H9 (cell line): ENCODE measurements at regions not wholly inside any gene's neighbourhood (a gene's known extent, or its start where the extent isn't known, plus 50 kb on each side); places are given as distances from the start of the nearest gene placed in this dataset.

ENCODE experiments used
- DNase-seq: peaks from one replicate; pipeline ENCODE4 v3.0.0-alpha.2; 2017
- H2AFZ ChIP-seq: one replicate; pipeline ENCODE4 v1.6.1; 2013; ENCODE audit warnings: mild to moderate bottlenecking, low read length, control low read depth, moderate library complexity
- H2AK5ac ChIP-seq: 2 replicates; pipeline ENCODE4 v1.6.1; 2013; ENCODE audit warnings: low read length, control low read depth, mixed read lengths; ENCODE audit not compliant: insufficient read length
- H2BK120ac ChIP-seq: one replicate; pipeline ENCODE4 v1.6.1; 2013; ENCODE audit warnings: low read depth, mild to moderate bottlenecking, low read length, control low read depth, inconsistent platforms; ENCODE audit not compliant: poor library complexity, severe bottlenecking
- H2BK12ac ChIP-seq: 2 replicates; pipeline ENCODE4 v1.6.1; 2013; ENCODE audit warnings: low read length, control low read depth, mixed read lengths, low read depth; ENCODE audit not compliant: insufficient read length
- H2BK15ac ChIP-seq: 2 replicates; pipeline ENCODE4 v1.6.1; 2013; ENCODE audit warnings: low read depth, low read length, control low read depth
- H2BK20ac ChIP-seq: one replicate; pipeline ENCODE4 v1.6.1; 2013; ENCODE audit warnings: low read depth, mild to moderate bottlenecking, low read length, control low read depth, inconsistent platforms; ENCODE audit not compliant: poor library complexity, severe bottlenecking
- H2BK5ac ChIP-seq: 2 replicates; pipeline ENCODE4 v1.6.1; 2013; ENCODE audit warnings: low read length, control low read depth, mixed read lengths; ENCODE audit not compliant: insufficient read length
- H3K14ac ChIP-seq: 2 replicates; pipeline ENCODE4 v1.6.1; 2013; ENCODE audit warnings: low read length, control low read depth; ENCODE audit not compliant: insufficient read depth
- H3K18ac ChIP-seq: 2 replicates; pipeline ENCODE4 v1.6.1; 2013; ENCODE audit warnings: low read depth, mild to moderate bottlenecking, mixed read lengths, low read length, control low read depth; ENCODE audit not compliant: insufficient read length
- H3K23ac ChIP-seq: 2 replicates; pipeline ENCODE4 v1.6.1; 2013; ENCODE audit warnings: low read length, control low read depth, mixed read lengths, low read depth; ENCODE audit not compliant: insufficient read length
- H3K23me2 ChIP-seq: 2 replicates; pipeline ENCODE4 v1.6.1; 2013; ENCODE audit warnings: low read depth, mild to moderate bottlenecking, mixed read lengths, low read length, control low read depth; ENCODE audit not compliant: insufficient read length, poor library complexity, severe bottlenecking
- H3K27ac ChIP-seq: 2 replicates; pipeline ENCODE4 v1.5.1; 2013; ENCODE audit warnings: low read length, control low read depth, mixed read lengths, low read depth; ENCODE audit not compliant: insufficient read length
- H3K27me3 ChIP-seq: 2 replicates; pipeline ENCODE4 v1.6.1; 2013; ENCODE audit warnings: low read length, control low read depth, inconsistent platforms; ENCODE audit not compliant: insufficient read depth
- H3K4ac ChIP-seq: 2 replicates; pipeline ENCODE4 v1.6.1; 2013; ENCODE audit warnings: low read depth, mild to moderate bottlenecking, control low read depth, inconsistent platforms, low read length, moderate library complexity
- H3K4me1 ChIP-seq: 2 replicates; pipeline ENCODE4 v1.6.1; 2013; ENCODE audit warnings: low read length, control low read depth, inconsistent platforms; ENCODE audit not compliant: insufficient read depth
- H3K4me2 ChIP-seq: 2 replicates; pipeline ENCODE4 v1.6.1; 2013; ENCODE audit warnings: low read length, control low read depth, mixed read lengths; ENCODE audit not compliant: insufficient read length, insufficient read depth
- H3K56ac ChIP-seq: 2 replicates; pipeline ENCODE4 v1.6.1; 2013; ENCODE audit warnings: low read depth, mild to moderate bottlenecking, mixed read lengths, low read length, control low read depth; ENCODE audit not compliant: insufficient read length
- H3K79me1 ChIP-seq: 2 replicates; pipeline ENCODE4 v1.6.1; 2013; ENCODE audit warnings: low read depth, mild to moderate bottlenecking, moderate library complexity, low read length, control low read depth, inconsistent platforms; ENCODE audit not compliant: insufficient read depth, poor library complexity, severe bottlenecking
- H3K79me2 ChIP-seq: 2 replicates; pipeline ENCODE4 v1.6.1; 2013; ENCODE audit warnings: low read length, control low read depth, inconsistent platforms; ENCODE audit not compliant: insufficient read depth
- H3K9ac ChIP-seq: 2 replicates; pipeline ENCODE4 v1.6.1; 2013; ENCODE audit warnings: low read length, control low read depth, mixed read lengths; ENCODE audit not compliant: insufficient read length; ENCODE audit errors: extremely low read depth
- H3K9me3 ChIP-seq: one replicate; pipeline ENCODE4 v1.6.1; 2013; ENCODE audit warnings: low read depth, low read length, inconsistent platforms; ENCODE audit not compliant: control insufficient read depth
- H3T11ph ChIP-seq: one replicate; pipeline ENCODE4 v1.6.1; 2013; ENCODE audit warnings: mild to moderate bottlenecking, low read length, control low read depth, inconsistent platforms
- H4K20me1 ChIP-seq: one replicate; pipeline ENCODE4 v1.6.1; 2013; ENCODE audit not compliant: control insufficient read depth, insufficient read length, insufficient read depth
- H4K5ac ChIP-seq: 2 replicates; pipeline ENCODE4 v1.6.1; 2013; ENCODE audit warnings: low read depth, mild to moderate bottlenecking, mixed read lengths, low read length, control low read depth; ENCODE audit not compliant: insufficient read length
- H4K8ac ChIP-seq: replicated peaks from 2 replicates; pipeline ENCODE4 v1.6.1; 2013; ENCODE audit warnings: low read length, control low read depth, mixed read lengths, low read depth; ENCODE audit not compliant: insufficient read length
- H4K91ac ChIP-seq: 2 replicates; pipeline ENCODE4 v1.6.1; 2013; ENCODE audit warnings: low read depth, mild to moderate bottlenecking, moderate library complexity, mixed read lengths, low read length, control low read depth; ENCODE audit not compliant: insufficient read length
- H3K27ac Mint-ChIP-seq, 3 experiments: 2 replicates in 2 of 3; 3 replicates in 1 of 3; pipeline ENCODE4 v1.8.0; 2020 to 2021; ENCODE audit warnings: mixed read lengths in 3 of 3, mild to moderate bottlenecking in 1 of 3, moderate library complexity in 1 of 3
- H3K27me3 Mint-ChIP-seq: 2 replicates; pipeline ENCODE4 v1.8.0; 2021; ENCODE audit warnings: low read depth, mild to moderate bottlenecking, moderate library complexity, mixed read lengths
- H3K36me3 Mint-ChIP-seq, 3 experiments: 2 replicates in 2 of 3; 3 replicates in 1 of 3; pipeline ENCODE4 v1.8.0; 2020 to 2021; ENCODE audit warnings: low read depth in 3 of 3, mixed read lengths in 3 of 3; ENCODE audit not compliant: insufficient read depth in 1 of 3
- H3K4me1 Mint-ChIP-seq, 2 experiments: 2 replicates each; pipeline ENCODE4 v1.8.0; 2020; ENCODE audit warnings: mixed read lengths in 2 of 2
- H3K4me3 Mint-ChIP-seq, 2 experiments: 2 replicates in 1 of 2; 3 replicates in 1 of 2; pipeline ENCODE4 v1.8.0; 2020 to 2021; ENCODE audit warnings: mild to moderate bottlenecking in 2 of 2, mixed read lengths in 2 of 2, moderate library complexity in 1 of 2
- H3K9me3 Mint-ChIP-seq, 2 experiments: 2 replicates in 1 of 2; 3 replicates in 1 of 2; pipeline ENCODE4 v1.8.0; 2020; ENCODE audit warnings: mild to moderate bottlenecking in 2 of 2, mixed read lengths in 2 of 2, moderate library complexity in 1 of 2
- WGBS: extraction: QIAGEN DNeasy Blood & Tissue Kit; methylation state at CpG from one replicate; pipeline ENCODE4 v1.1.7; 2013; ENCODE audit warnings: missing lambda C conversion rate, low lambda C conversion rate, mixed read lengths; ENCODE audit not compliant: insufficient read length; ENCODE audit errors: extremely low coverage; 5-methylcytosine and 5-hydroxymethylcytosine counted together
- TF ChIP-seq, protein P1 (sequence below): fragments of 200-600 bp; sonication (generic); conservative IDR thresholded peaks from 3 replicates; pipeline ENCODE4 v1.8.0; 2021; ENCODE audit warnings: antibody characterized with exemption, mild to moderate bottlenecking

DNA sequence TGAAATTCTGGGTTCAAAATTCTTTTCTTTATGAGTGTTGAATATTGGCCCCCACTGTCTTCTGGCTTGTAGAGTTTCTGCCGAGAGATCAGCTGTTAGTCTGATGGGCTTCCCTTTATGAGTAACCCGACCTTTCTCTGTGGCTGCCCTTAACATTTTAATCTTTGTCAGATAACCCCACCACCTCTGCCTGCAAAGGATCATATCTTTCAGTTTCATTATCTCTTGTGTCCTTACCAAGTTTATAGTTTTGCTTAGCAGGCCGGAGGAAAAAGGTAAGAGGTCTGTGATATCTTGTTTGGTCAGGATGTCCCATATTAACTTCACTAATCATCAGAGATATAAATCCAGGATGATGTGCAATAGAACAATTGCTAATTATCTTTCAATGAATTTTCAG lies 970.2 kb upstream of the TYRP1 start:
- Histone ChIP-seq H3K23ac (no peak overlapping the region), H3K56ac (no peak overlapping the region), H3K79me2 (no peaks in the 10 kb centered on the region), H4K8ac (no peak overlapping the region), H2BK120ac (no peak overlapping the region), H3K27ac (no peak overlapping the region), H3K18ac (no peak overlapping the region), H3K9me3 (no peaks in the 10 kb centered on the region), H3K79me1 (no peaks in the 10 kb centered on the region), H3K14ac (no peak overlapping the region), H4K20me1 (no peaks in the 10 kb centered on the region), H3K4me2 (no peak overlapping the region), H2AFZ (no peak overlapping the region), H3K4ac (no peak overlapping the region), H2BK5ac (no peak overlapping the region), H2BK20ac (no peak overlapping the region), H4K91ac (no peak overlapping the region), H3T11ph (no peak overlapping the region), H2AK5ac (no peak overlapping the region), H3K23me2 (no peaks in the 10 kb centered on the region), H3K9ac (no peak overlapping the region), H2BK12ac (no peak overlapping the region), H4K5ac (no peak overlapping the region), H3K4me1 (no peaks in the 10 kb centered on the region), H3K27me3 (no peaks in the 10 kb centered on the region), H2BK15ac (no peak overlapping the region)
- no peak overlapping the region for H3K27ac Mint-ChIP-seq
- DNase-seq: no peak
- TF ChIP-seq, protein P1, sequence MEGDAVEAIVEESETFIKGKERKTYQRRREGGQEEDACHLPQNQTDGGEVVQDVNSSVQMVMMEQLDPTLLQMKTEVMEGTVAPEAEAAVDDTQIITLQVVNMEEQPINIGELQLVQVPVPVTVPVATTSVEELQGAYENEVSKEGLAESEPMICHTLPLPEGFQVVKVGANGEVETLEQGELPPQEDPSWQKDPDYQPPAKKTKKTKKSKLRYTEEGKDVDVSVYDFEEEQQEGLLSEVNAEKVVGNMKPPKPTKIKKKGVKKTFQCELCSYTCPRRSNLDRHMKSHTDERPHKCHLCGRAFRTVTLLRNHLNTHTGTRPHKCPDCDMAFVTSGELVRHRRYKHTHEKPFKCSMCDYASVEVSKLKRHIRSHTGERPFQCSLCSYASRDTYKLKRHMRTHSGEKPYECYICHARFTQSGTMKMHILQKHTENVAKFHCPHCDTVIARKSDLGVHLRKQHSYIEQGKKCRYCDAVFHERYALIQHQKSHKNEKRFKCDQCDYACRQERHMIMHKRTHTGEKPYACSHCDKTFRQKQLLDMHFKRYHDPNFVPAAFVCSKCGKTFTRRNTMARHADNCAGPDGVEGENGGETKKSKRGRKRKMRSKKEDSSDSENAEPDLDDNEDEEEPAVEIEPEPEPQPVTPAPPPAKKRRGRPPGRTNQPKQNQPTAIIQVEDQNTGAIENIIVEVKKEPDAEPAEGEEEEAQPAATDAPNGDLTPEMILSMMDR: no peak
- peaks cover 2 to 3% of the 10 kb centered on the region in 2 experiments; a peak in 4 of 5 replicates for H3K9me3 Mint-ChIP-seq
- H3K36me3 Mint-ChIP-seq: peaks cover 0 to 2% (median 0%) of the 10 kb centered on the region in 3 experiments; a peak in 1 of 7 replicates
- no peaks in the 10 kb centered on the region for H3K4me1 Mint-ChIP-seq
- no peak overlapping the region for H3K4me3 Mint-ChIP-seq
- H3K27me3 Mint-ChIP-seq: no peaks in the 10 kb centered on the region
- WGBS: no CpG with 5 or more reads among the region's 3 CpGs
